ENCODE measurements at regions not wholly inside any gene's neighbourhood (a gene's known extent, or its start where the extent isn't known, plus 50 kb on each side); places are given as distances from the start of the nearest gene placed in this dataset.
"Not testable (repeated sequence)": the region's sequence is repeated elsewhere in the genome, so short reads cannot be mapped to it uniquely, and the experiment has no call there.

- DNase-seq, H3K4me3 Mint-ChIP-seq, H3K9me3 Mint-ChIP-seq: not testable (repeated sequence)
- peak; percentile 38 for ATAC-seq
- Mint-ChIP-seq H3K27ac (peak overlapping the region in 1 of 2 donors; percentile 62), H3K27me3 (peaks cover 24% of the 10 kb centered on the region), H3K4me1 (peaks cover 12% of the 10 kb centered on the region)
Measured at GRCh38 chr14:105648609-105649535, 122.5 kb downstream of the TMEM121 start.

- H3K27ac Mint-ChIP-seq, H3K9me3 Mint-ChIP-seq, DNase-seq, ATAC-seq, H3K4me3 Mint-ChIP-seq: not testable (repeated sequence)
- H3K27me3 Mint-ChIP-seq = peaks cover 16% of the 10 kb centered on the region
- peaks cover 12% of the 10 kb centered on the region for H3K4me1 Mint-ChIP-seq
Measured at GRCh38 chr14:105652317-105652716, 125.9 kb downstream of the TMEM121 start.

- ATAC-seq, H3K4me1 Mint-ChIP-seq, H3K27ac Mint-ChIP-seq, H3K27me3 Mint-ChIP-seq, DNase-seq, H3K4me3 Mint-ChIP-seq: not testable (repeated sequence)
- H3K9me3 Mint-ChIP-seq = peaks cover 12 to 15% of the 10 kb centered on the region in 2 donors
Measured at GRCh38 chr14:105653921-105654320, 127.5 kb downstream of the TMEM121 start.

- not testable (repeated sequence) for H3K4me3 Mint-ChIP-seq, DNase-seq, ATAC-seq, H3K27me3 Mint-ChIP-seq, H3K27ac Mint-ChIP-seq, H3K4me1 Mint-ChIP-seq
- H3K9me3 Mint-ChIP-seq = peaks cover 32 to 38% of the 10 kb centered on the region in 2 donors
Measured at GRCh38 chr14:105659255-105659654, 132.9 kb downstream of the TMEM121 start.

- no peak for ATAC-seq
- no peak for DNase-seq
- Mint-ChIP-seq H3K9me3 (peaks cover 32 to 38% of the 10 kb centered on the region in 2 donors), H3K27me3 (no peaks in the 10 kb centered on the region), H3K27ac (no peak overlapping the region), H3K4me3 (no peak overlapping the region), H3K4me1 (no peaks in the 10 kb centered on the region)
Measured at GRCh38 chr14:105659935-105660527, 133.6 kb downstream of the TMEM121 start.

GRCh38 chr14:105660816-105661531, 134.6 kb downstream of the TMEM121 start:
- no peak for ATAC-seq
- H3K4me3 Mint-ChIP-seq = no peak overlapping the region
- H3K4me1 Mint-ChIP-seq = no peaks in the 10 kb centered on the region
- peaks cover 32 to 38% of the 10 kb centered on the region in 2 donors for H3K9me3 Mint-ChIP-seq
- no peaks in the 10 kb centered on the region for H3K27me3 Mint-ChIP-seq
- no peak overlapping the region for H3K27ac Mint-ChIP-seq
- no peak for DNase-seq

GRCh38 chr14:105662043-105662442, 135.7 kb downstream of the TMEM121 start:
- H3K9me3 Mint-ChIP-seq = peaks cover 29 to 35% of the 10 kb centered on the region in 2 donors
- not testable (repeated sequence) for DNase-seq, H3K4me3 Mint-ChIP-seq, ATAC-seq, H3K4me1 Mint-ChIP-seq, H3K27me3 Mint-ChIP-seq, H3K27ac Mint-ChIP-seq

- not testable (repeated sequence) for H3K27ac Mint-ChIP-seq, H3K4me1 Mint-ChIP-seq, H3K27me3 Mint-ChIP-seq, ATAC-seq, DNase-seq, H3K4me3 Mint-ChIP-seq
- H3K9me3 Mint-ChIP-seq = peaks cover 27 to 29% of the 10 kb centered on the region in 2 donors
Measured at GRCh38 chr14:105662592-105662991, 136.2 kb downstream of the TMEM121 start.

- peaks cover 23 to 25% of the 10 kb centered on the region in 2 donors for H3K9me3 Mint-ChIP-seq
Measured at GRCh38 chr14:105663323-105663722, 136.9 kb downstream of the TMEM121 start.

GRCh38 chr14:105663818-105664596, 137.6 kb downstream of the TMEM121 start:
- DNase-seq, H3K27me3 Mint-ChIP-seq, ATAC-seq, H3K4me3 Mint-ChIP-seq, H3K4me1 Mint-ChIP-seq: not testable (repeated sequence)
- Mint-ChIP-seq H3K9me3 (peaks cover 19 to 23% of the 10 kb centered on the region in 2 donors), H3K27ac (peak overlapping the region in 1 of 2 donors; percentile 7)

More at GRCh38 chr14:105663323-105663722, 136.9 kb downstream of the TMEM121 start:
- not testable (repeated sequence) for DNase-seq, H3K27ac Mint-ChIP-seq, H3K4me1 Mint-ChIP-seq, H3K4me3 Mint-ChIP-seq, ATAC-seq, H3K27me3 Mint-ChIP-seq

- H3K27me3 Mint-ChIP-seq = no peaks in the 10 kb centered on the region
- peak overlapping the region in 1 of 2 donors; percentile 34 for H3K27ac Mint-ChIP-seq
- H3K9me3 Mint-ChIP-seq = peaks cover 13 to 16% of the 10 kb centered on the region in 2 donors
- H3K4me3 Mint-ChIP-seq = no peak overlapping the region
- no peaks in the 10 kb centered on the region for H3K4me1 Mint-ChIP-seq
- ATAC-seq = no peak
- no peak for DNase-seq
Measured at GRCh38 chr14:105664691-105665090, 138.3 kb downstream of the TMEM121 start.

GRCh38 chr14:105665247-105665950, 139.0 kb downstream of the TMEM121 start:
- DNase-seq = no peak
- peak; percentile 55 for ATAC-seq
- Mint-ChIP-seq H3K4me1 (no peaks in the 10 kb centered on the region), H3K27ac (peak overlapping the region in 1 of 2 donors; percentile 34), H3K4me3 (no peak overlapping the region), H3K27me3 (no peaks in the 10 kb centered on the region), H3K9me3 (peaks cover 6 to 9% of the 10 kb centered on the region in 2 donors)

GRCh38 chr14:105665951-105666277, 139.5 kb downstream of the TMEM121 start:
- H3K9me3 Mint-ChIP-seq = peaks cover under 1 to 4% of the 10 kb centered on the region in 2 donors
- H3K4me3 Mint-ChIP-seq = no peak overlapping the region
- no peak for DNase-seq
- H3K4me1 Mint-ChIP-seq = no peaks in the 10 kb centered on the region
- H3K27ac Mint-ChIP-seq = no peak overlapping the region
- H3K27me3 Mint-ChIP-seq = no peaks in the 10 kb centered on the region
- peak; percentile 31 for ATAC-seq

GRCh38 chr14:105666420-105666819, 140.0 kb downstream of the TMEM121 start:
- H3K27me3 Mint-ChIP-seq = no peaks in the 10 kb centered on the region
- no peaks in the 10 kb centered on the region for H3K9me3 Mint-ChIP-seq
- H3K27ac Mint-ChIP-seq = no peak overlapping the region
- ATAC-seq (peak; percentile 42), DNase-seq (no peak)
- H3K4me1 Mint-ChIP-seq = no peaks in the 10 kb centered on the region
- H3K4me3 Mint-ChIP-seq = no peak overlapping the region

Data from stimulated activated naive CD8-positive, alpha-beta T cell treated with anti-CD3 and anti-CD28 coated beads, Interleukin-15, amount 100 ng/mL, for 72 hours (primary cell).